ENCODE measurements at regions not wholly inside any gene's neighbourhood (a gene's known extent, or its start where the extent isn't known, plus 50 kb on each side); places are given as distances from the start of the nearest gene placed in this dataset.

GRCh38 chr6:103879800-103880199 lies 979.9 kb downstream of the HACE1 start:
- TF ChIP-seq YY1 (IDR thresholded peaks at IDR 0.05; ENCODE audit: low read depth): no peak

GRCh38 chr6:103875221-103875620 lies 984.5 kb downstream of the HACE1 start:
- TF ChIP-seq TAF1 (IDR thresholded peaks at IDR 0.05; ENCODE audit: low read depth) (no peak), TEAD4 (IDR thresholded peaks at IDR 0.05) (no peak), RAD21 (IDR thresholded peaks at IDR 0.05; ENCODE audit: low read depth) (no peak), EP300 (IDR thresholded peaks at IDR 0.05; ENCODE audit: borderline replicate concordance) (no peak), CREB1 (IDR thresholded peaks at IDR 0.05; ENCODE audit: low read depth) (no peak), NFIC (IDR thresholded peaks at IDR 0.05) (no peak), MAX (IDR thresholded peaks at IDR 0.05) (no peak), YY1 (IDR thresholded peaks at IDR 0.05; ENCODE audit: low read depth) (no peak), ZBTB7A (IDR thresholded peaks at IDR 0.05; ENCODE audit: low read depth) (no peak), REST (IDR thresholded peaks at IDR 0.05; ENCODE audit: low read depth) (no peak), FOXM1 (IDR thresholded peaks at IDR 0.05; ENCODE audit: borderline replicate concordance, low read depth) (no peak), USF1 (IDR thresholded peaks at IDR 0.05) (no peak), CEBPB (IDR thresholded peaks at IDR 0.05) (no peak), EGR1 (IDR thresholded peaks at IDR 0.05) (no peak), TCF12 (IDR thresholded peaks at IDR 0.05; ENCODE audit: low read depth) (no peak)

- TF ChIP-seq USF1 (IDR thresholded peaks at IDR 0.05): no peak
- TF ChIP-seq TCF12 (IDR thresholded peaks at IDR 0.05; ENCODE audit: low read depth): no peak
- no peak for TF ChIP-seq CEBPB (IDR thresholded peaks at IDR 0.05)
- TF ChIP-seq NFIC (IDR thresholded peaks at IDR 0.05): no peak
- TF ChIP-seq FOXM1 (IDR thresholded peaks at IDR 0.05; ENCODE audit: borderline replicate concordance, low read depth): no peak
- no peak for TF ChIP-seq EGR1 (IDR thresholded peaks at IDR 0.05)
- TF ChIP-seq MAX (IDR thresholded peaks at IDR 0.05): no peak
- no peak for TF ChIP-seq CREB1 (IDR thresholded peaks at IDR 0.05; ENCODE audit: low read depth)
- no peak for TF ChIP-seq TAF1 (IDR thresholded peaks at IDR 0.05; ENCODE audit: low read depth)
- no peak for TF ChIP-seq REST (IDR thresholded peaks at IDR 0.05; ENCODE audit: low read depth)
- no peak for TF ChIP-seq YY1 (IDR thresholded peaks at IDR 0.05; ENCODE audit: low read depth)
- no peak for TF ChIP-seq RAD21 (IDR thresholded peaks at IDR 0.05; ENCODE audit: low read depth)
These were observed 985.1 kb downstream of the HACE1 start for GRCh38 chr6:103874575-103874974.

GRCh38 chr6:103872678-103873077 lies 987.0 kb downstream of the HACE1 start:
- TF ChIP-seq CEBPB (IDR thresholded peaks at IDR 0.05) (no peak), TCF12 (IDR thresholded peaks at IDR 0.05; ENCODE audit: low read depth) (no peak), NFIC (IDR thresholded peaks at IDR 0.05) (no peak), MAX (IDR thresholded peaks at IDR 0.05) (no peak), USF1 (IDR thresholded peaks at IDR 0.05) (no peak), EP300 (IDR thresholded peaks at IDR 0.05; ENCODE audit: borderline replicate concordance) (no peak)

- TF ChIP-seq MAX (IDR thresholded peaks at IDR 0.05) (no peak), USF1 (IDR thresholded peaks at IDR 0.05) (no peak), REST (IDR thresholded peaks at IDR 0.05; ENCODE audit: low read depth) (no peak)
These were observed 987.5 kb downstream of the HACE1 start for GRCh38 chr6:103872233-103872632.

Measured in Ishikawa (cell line).